Astrocyte of the spinal cord (primary cell): ENCODE measurements at regions not wholly inside any gene's neighbourhood (a gene's known extent, or its start where the extent isn't known, plus 50 kb on each side); places are given as distances from the start of the nearest gene placed in this dataset.

Experiments used
- DNase-seq: peaks from one replicate; pipeline ENCODE4 v3.0.0; 2011; ENCODE audit warnings: low read depth, low spot score
- H3K4me3 ChIP-seq: 2 replicates; pipeline ENCODE4 v1.5.1; 2011; ENCODE audit warnings: low read depth, mild to moderate bottlenecking, low read length, moderate library complexity
- in situ Hi-C: cut with HindIII; loops from 2 replicates; pipeline ENCODE4 v1.10.0; 2017; ENCODE audit warnings: low sequenced_read_pairs
- TF ChIP-seq, protein P1 (sequence below): IDR thresholded peaks from 2 replicates; pipeline ENCODE4 v1.5.1; 2012; ENCODE audit warnings: low read depth, mild to moderate bottlenecking, low read length, inconsistent platforms

DNA sequence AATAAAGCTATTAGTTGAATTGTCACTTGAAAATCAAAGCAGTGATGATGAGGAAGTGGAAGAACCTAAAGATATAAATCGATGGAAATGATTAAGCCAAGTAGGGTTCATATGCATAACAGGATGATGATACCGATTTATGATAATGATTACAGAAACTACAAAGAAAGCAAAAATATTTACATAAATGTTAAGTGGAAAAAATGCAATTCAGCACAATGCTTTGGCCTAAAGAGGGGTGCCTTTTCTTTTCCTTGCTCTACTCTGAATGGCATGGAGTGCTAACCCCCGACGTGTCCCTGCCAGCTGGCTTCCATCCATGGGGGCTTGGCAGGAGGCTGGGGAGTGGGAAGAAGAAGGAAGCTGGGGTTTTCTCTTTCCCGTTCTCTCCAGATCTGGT, 240.3 kb downstream of the GATA3 start:
- DNase-seq = no peak
- no peak overlapping the region for H3K4me3 ChIP-seq
- in situ Hi-C loops = no loop called here
- TF ChIP-seq, protein P1, sequence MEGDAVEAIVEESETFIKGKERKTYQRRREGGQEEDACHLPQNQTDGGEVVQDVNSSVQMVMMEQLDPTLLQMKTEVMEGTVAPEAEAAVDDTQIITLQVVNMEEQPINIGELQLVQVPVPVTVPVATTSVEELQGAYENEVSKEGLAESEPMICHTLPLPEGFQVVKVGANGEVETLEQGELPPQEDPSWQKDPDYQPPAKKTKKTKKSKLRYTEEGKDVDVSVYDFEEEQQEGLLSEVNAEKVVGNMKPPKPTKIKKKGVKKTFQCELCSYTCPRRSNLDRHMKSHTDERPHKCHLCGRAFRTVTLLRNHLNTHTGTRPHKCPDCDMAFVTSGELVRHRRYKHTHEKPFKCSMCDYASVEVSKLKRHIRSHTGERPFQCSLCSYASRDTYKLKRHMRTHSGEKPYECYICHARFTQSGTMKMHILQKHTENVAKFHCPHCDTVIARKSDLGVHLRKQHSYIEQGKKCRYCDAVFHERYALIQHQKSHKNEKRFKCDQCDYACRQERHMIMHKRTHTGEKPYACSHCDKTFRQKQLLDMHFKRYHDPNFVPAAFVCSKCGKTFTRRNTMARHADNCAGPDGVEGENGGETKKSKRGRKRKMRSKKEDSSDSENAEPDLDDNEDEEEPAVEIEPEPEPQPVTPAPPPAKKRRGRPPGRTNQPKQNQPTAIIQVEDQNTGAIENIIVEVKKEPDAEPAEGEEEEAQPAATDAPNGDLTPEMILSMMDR = no peak

DNA sequence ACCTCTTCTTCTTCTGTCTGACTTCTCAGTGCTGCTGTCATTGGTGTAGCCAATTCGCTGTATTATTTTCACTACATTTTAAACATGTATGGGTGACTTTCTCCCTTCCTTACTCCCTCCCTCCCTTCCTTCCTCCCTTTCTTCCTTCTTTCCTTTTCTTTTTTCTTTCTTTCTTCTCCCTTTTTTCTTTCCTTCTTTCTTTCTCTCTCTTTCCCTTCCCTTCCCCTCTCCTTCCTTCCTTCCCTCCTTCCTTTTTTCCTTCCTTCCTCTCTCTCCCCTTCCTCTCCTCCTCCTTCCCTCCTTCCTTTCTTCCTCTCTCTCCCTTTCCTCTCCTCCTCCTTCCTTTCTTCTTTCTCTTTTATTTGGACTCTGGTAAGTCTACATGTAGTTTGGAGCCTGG, 240.8 kb downstream of the GATA3 start:
- TF ChIP-seq, protein P1 = no peak
- no peak overlapping the region for H3K4me3 ChIP-seq
- in situ Hi-C loops = no loop called here
- no peak for DNase-seq

DNA sequence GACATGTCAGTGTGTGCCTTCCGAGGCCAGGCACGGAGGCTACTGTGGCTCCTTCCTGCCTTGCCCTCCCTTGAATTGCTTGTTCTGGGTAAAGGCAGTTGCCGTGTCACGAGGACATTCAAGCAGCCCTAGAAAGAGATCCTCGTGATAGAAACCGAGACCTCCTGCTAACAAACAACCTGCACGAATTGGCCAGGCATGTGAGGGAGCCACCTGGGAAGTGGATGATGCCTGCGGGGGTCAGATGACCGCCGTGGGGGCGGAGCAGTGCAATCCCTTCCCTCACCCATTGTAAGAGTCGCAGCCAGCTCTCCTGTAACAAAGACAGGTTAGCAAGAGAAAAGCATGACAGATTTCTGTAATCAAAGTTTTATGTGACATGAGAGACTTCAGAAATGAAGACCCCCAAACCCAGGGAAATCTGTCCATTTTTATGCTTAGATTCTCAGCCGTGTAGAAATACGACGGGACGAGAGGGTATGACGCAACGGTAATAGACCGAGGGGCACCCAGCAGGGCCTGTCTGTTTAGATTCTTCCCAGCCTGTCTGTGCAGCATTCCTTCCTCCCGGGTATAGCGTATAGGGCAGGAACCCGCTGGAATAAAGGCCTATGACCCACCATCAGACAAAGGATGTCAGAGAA, 241.7 kb downstream of the GATA3 start:
- in situ Hi-C loops = no loop called here
- no peak overlapping the region for H3K4me3 ChIP-seq
- TF ChIP-seq, protein P1 = no peak
- DNase-seq = no peak

DNA sequence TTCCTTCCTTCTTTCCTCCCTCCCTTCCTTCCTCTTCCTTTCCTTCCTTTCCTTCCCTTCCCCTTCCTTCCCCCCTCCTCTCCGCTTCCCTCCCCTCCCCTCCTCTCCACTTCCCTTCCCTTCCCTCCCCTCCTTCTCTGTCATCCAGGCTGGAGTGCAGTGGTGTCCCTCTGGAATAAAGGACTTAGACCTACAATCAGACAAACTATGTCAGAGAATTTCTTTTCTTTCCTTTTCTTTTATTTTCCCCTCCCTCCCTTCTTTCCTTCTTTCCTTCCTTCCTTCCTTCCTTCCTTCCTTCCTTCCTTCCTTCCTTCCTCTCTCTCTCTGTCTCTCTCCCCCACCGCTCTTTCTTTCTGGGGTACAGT, 242.2 kb downstream of the GATA3 start:
- DNase-seq = no peak
- in situ Hi-C loops = no loop called here
- H3K4me3 ChIP-seq = no peak overlapping the region
- TF ChIP-seq, protein P1 = no peak

DNA sequence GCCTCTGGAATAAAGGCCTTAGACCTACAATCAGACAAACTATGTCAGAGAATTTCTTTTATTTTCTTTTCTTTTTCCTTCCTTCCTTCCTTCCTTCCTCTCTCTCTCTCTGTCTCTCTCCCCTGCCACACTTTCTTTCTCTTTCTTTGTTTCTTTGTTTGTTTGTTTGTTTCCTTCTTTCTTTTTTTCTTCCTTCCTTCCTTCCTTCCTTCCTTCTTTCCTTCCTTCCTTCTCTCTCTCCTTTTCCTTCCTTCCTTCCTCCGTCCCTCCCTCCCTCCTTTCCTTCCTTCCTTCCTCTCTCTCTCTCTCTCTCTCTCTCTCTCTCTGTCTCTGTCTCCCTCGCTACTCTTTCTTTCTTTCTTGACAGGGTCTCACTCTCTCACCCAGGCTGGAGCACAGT, 242.6 kb downstream of the GATA3 start:
- DNase-seq = no peak
- in situ Hi-C loops = no loop called here
- no peak overlapping the region for H3K4me3 ChIP-seq
- TF ChIP-seq, protein P1 = no peak

DNA sequence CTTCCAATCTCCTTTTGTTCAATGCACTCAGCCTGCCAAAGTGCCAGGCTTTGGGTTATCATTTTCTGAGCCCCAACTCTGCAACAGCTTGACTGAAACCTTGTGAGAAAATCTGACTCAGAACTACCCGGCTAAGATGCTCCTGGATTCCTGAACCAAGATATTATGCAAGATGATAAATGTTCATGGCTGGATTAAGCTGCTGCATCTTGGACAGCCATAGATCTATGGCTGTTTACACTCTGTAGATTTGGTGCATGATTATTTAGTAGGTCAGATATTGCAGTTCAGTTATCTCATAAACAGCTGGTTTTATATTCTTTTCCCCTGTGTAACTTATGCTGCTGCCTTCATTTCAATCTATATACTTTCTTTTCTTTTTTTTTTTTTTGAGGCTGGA, 243.5 kb downstream of the GATA3 start:
- no peak for DNase-seq
- in situ Hi-C loops = no loop called here
- no peak overlapping the region for H3K4me3 ChIP-seq
- TF ChIP-seq, protein P1 = no peak
